HEK293 (cell line): ENCODE measurements at regions not wholly inside any gene's neighbourhood (a gene's known extent, or its start where the extent isn't known, plus 50 kb on each side); places are given as distances from the start of the nearest gene placed in this dataset.

ENCODE experiments used
- PBX3 ChIP-seq: sonication (generic); formaldehyde crosslinking; IDR thresholded peaks from 2 replicates; pipeline ENCODE4 v1.8.1; 2022; ENCODE audit warnings: mild to moderate bottlenecking, moderate library complexity, missing genetic modification reagents
- TF ChIP-seq, protein P1 (sequence below): fragments of 450-650 bp; formaldehyde crosslinking; IDR thresholded peaks from 2 replicates; pipeline ENCODE4 v1.5.1; 2016; ENCODE audit warnings: missing biosample characterization, missing genetic modification characterization

DNA sequence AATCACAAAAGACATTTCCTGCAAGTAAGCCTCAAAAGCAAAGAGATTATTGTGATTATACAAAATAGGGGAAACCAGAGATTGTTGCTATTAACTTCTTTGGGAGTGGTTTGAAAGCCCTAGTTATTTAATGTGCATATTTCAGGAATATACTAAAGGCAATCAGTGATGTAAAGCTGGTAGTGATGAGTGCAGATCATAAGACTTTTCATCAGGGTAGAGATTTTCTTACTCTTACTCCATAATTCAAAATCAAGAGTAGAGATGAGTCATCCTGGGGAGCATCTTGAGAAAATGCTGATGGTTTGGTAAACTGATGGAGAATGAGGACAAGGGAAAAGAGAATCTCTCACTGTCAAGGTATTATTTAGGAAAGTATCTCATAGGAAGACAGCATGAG is 309.5 kb downstream of the FBXO15 start:
- TF ChIP-seq PBX3 (CRISPR knock-in tag) = no peak
- TF ChIP-seq, protein P1, sequence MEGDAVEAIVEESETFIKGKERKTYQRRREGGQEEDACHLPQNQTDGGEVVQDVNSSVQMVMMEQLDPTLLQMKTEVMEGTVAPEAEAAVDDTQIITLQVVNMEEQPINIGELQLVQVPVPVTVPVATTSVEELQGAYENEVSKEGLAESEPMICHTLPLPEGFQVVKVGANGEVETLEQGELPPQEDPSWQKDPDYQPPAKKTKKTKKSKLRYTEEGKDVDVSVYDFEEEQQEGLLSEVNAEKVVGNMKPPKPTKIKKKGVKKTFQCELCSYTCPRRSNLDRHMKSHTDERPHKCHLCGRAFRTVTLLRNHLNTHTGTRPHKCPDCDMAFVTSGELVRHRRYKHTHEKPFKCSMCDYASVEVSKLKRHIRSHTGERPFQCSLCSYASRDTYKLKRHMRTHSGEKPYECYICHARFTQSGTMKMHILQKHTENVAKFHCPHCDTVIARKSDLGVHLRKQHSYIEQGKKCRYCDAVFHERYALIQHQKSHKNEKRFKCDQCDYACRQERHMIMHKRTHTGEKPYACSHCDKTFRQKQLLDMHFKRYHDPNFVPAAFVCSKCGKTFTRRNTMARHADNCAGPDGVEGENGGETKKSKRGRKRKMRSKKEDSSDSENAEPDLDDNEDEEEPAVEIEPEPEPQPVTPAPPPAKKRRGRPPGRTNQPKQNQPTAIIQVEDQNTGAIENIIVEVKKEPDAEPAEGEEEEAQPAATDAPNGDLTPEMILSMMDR (tag by site-specific recombination) = no peak
